GM12891 (cell line): ENCODE measurements at regions not wholly inside any gene's neighbourhood (a gene's known extent, or its start where the extent isn't known, plus 50 kb on each side); places are given as distances from the start of the nearest gene placed in this dataset.

Experiments
- PAX5 ChIP-seq: IDR thresholded peaks from 2 replicates; pipeline ENCODE4 v1.6.1; 2011; ENCODE audit warnings: low read length, moderate library complexity, mild to moderate bottlenecking; ENCODE audit not compliant: insufficient read depth, severe bottlenecking
- POLR2A ChIP-seq: IDR thresholded peaks from 2 replicates; pipeline ENCODE4 v1.6.1; 2011; ENCODE audit warnings: low read depth, low read length, control low read depth
- POLR2AphosphoS5 ChIP-seq: IDR thresholded peaks from 2 replicates; pipeline ENCODE4 v1.6.1; 2011; ENCODE audit warnings: low read depth, low read length, control low read depth
- POU2F2 ChIP-seq: IDR thresholded peaks from 2 replicates; pipeline ENCODE4 v1.6.1; 2011; ENCODE audit warnings: low read depth, mild to moderate bottlenecking, control low read depth, low read length, moderate library complexity
- SPI1 ChIP-seq: IDR thresholded peaks from 2 replicates; pipeline ENCODE4 v1.6.1; 2011; ENCODE audit warnings: low read depth, low read length, control low read depth
- TAF1 ChIP-seq: IDR thresholded peaks from 2 replicates; pipeline ENCODE4 v1.6.1; 2011; ENCODE audit warnings: low read depth, low read length, control low read depth

DNA sequence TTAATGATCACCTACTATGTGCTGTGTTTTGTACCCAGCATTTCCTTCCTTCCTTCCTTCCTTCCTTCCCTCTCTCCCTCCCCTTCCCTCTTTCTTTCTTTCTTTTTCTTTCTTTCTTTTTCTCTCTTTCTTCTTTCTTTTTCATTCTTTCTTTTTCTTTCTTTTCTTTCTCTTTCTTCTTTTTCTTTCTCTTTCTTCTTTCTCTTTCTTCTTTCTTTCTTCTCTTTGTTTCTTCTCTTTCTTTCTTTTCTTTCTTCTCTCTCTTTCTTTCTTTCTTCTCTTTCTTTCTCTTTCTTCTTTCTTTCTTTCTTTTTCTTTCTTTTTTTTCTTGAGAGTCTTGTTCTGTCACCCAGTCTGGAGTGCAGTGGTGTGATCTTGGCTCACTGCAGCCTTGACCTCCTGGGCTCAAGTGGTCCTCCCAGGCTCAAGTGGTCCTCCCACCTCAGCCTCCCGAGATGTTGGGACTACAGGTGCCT is 165.7 kb upstream of the MVB12B start:
- TF ChIP-seq POLR2AphosphoS5 (no peak), POLR2A (no peak), TAF1 (no peak), SPI1 (no peak), PAX5 (no peak), POU2F2 (no peak)
